Peyer's patch (tissue), 4 donors: ENCODE measurements at regions not wholly inside any gene's neighbourhood (a gene's known extent, or its start where the extent isn't known, plus 50 kb on each side); places are given as distances from the start of the nearest gene placed in this dataset.

Experiments used
- DNase-seq, 3 donors: peaks; one replicate each; pipeline ENCODE4 v3.0.0-alpha.2; 2017 to 2019
- H3K27ac ChIP-seq, 4 donors: fragments of 200-600 bp; sonication (generic); one replicate each; pipeline ENCODE4 v1.5.1; 2016 to 2019
- H3K27me3 ChIP-seq, 2 donors: fragments of 200-600 bp; sonication (generic); one replicate each; pipeline ENCODE4 v1.5.1; 2019
- H3K36me3 ChIP-seq, 3 donors: fragments of 200-600 bp; sonication (generic); one replicate each; pipeline ENCODE4 v1.5.1; 2016 to 2019
- H3K4me1 ChIP-seq, 4 donors: fragments of 200-600 bp; sonication (generic); one replicate each; pipeline ENCODE4 v1.5.1; 2016 to 2019
- H3K4me3 ChIP-seq, 4 donors: fragments of 200-600 bp; sonication (generic); 1 replicate in 3 of 4; 2 replicates in 1 of 4; pipeline ENCODE4 v1.5.1; 2016 to 2019; ENCODE audit warnings: mild to moderate bottlenecking in 1 of 4
- H3K9me3 ChIP-seq, 4 donors: fragments of 200-600 bp; sonication (generic); one replicate each; pipeline ENCODE4 v1.5.1; 2016 to 2019; ENCODE audit warnings: mild to moderate bottlenecking in 1 of 4
- POLR2A ChIP-seq, 2 donors: fragments of 450-650 bp; IDR thresholded peaks; one replicate each; pipeline ENCODE4 v1.5.1; 2017; ENCODE audit warnings: antibody characterized with exemption in 2 of 2, mild to moderate bottlenecking in 2 of 2, moderate library complexity in 2 of 2
- TF ChIP-seq, protein P1 (sequence below), 6 experiments: fragments of 450-650 bp in 4 of 6; fragments of 200-600 bp in 2 of 6; sonication (generic) in 1 of 6; IDR thresholded peaks; one replicate each; pipeline ENCODE4 v1.5.1; 2017 to 2019; ENCODE audit warnings: antibody characterized with exemption in 6 of 6, mild to moderate bottlenecking in 3 of 6, moderate library complexity in 1 of 6

DNA sequence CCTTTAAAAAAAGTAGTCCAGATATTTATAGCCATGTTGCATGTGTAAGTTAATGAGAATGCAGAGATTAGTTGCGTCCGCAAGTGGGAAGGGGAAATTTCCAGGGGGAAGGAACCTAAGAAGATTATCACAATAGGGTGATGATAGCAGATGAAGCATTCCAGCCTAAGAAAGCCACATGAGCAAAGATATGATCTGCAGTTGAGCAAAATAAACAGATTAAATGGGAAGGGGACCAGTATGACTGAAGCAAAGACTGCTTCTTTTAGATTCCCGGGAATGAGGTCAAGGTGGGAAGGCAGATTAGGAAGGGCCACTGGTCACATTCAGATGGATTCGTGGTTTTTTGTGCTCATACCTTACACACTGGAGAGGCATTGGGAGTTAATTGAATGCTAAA, 154.6 kb upstream of the CDH2 start:
- Histone ChIP-seq H3K36me3 (no peaks in the 10 kb centered on the region), H3K9me3 (no peaks in the 10 kb centered on the region), H3K4me1 (no peaks in the 10 kb centered on the region), H3K27ac (no peak overlapping the region), H3K4me3 (no peak overlapping the region), H3K27me3 (no peaks in the 10 kb centered on the region)
- no peak for DNase-seq
- TF ChIP-seq, protein P1, sequence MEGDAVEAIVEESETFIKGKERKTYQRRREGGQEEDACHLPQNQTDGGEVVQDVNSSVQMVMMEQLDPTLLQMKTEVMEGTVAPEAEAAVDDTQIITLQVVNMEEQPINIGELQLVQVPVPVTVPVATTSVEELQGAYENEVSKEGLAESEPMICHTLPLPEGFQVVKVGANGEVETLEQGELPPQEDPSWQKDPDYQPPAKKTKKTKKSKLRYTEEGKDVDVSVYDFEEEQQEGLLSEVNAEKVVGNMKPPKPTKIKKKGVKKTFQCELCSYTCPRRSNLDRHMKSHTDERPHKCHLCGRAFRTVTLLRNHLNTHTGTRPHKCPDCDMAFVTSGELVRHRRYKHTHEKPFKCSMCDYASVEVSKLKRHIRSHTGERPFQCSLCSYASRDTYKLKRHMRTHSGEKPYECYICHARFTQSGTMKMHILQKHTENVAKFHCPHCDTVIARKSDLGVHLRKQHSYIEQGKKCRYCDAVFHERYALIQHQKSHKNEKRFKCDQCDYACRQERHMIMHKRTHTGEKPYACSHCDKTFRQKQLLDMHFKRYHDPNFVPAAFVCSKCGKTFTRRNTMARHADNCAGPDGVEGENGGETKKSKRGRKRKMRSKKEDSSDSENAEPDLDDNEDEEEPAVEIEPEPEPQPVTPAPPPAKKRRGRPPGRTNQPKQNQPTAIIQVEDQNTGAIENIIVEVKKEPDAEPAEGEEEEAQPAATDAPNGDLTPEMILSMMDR (IDR thresholded peaks at IDR 0.05) = no peak
- no peak for TF ChIP-seq POLR2A (IDR thresholded peaks at IDR 0.05)

DNA sequence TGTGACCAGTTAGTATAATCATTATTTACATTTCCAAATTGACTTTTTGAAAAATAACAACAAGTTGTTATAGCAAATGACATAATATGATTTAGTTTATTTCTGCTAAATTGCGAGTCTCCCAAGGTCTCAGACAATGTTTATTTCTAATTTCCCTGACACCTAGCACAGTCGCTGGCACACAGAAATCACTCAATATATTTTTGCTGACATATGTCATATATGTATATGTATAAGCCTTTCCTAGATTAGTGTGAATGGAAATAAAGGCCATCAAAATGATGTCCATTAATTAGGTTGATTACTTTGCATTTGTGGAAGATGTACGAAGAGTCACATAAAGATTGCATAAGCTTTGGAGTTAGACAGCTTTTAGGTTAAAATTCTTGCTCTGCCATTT, 136.7 kb upstream of the CDH2 start:
- Histone ChIP-seq H3K9me3 (no peaks in the 10 kb centered on the region), H3K36me3 (no peaks in the 10 kb centered on the region), H3K4me3 (no peak overlapping the region), H3K27ac (no peak overlapping the region), H3K4me1 (no peaks in the 10 kb centered on the region), H3K27me3 (no peaks in the 10 kb centered on the region)
- TF ChIP-seq, protein P1 (IDR thresholded peaks at IDR 0.05) = no peak
- no peak for TF ChIP-seq POLR2A (IDR thresholded peaks at IDR 0.05)
- DNase-seq = no peak

DNA sequence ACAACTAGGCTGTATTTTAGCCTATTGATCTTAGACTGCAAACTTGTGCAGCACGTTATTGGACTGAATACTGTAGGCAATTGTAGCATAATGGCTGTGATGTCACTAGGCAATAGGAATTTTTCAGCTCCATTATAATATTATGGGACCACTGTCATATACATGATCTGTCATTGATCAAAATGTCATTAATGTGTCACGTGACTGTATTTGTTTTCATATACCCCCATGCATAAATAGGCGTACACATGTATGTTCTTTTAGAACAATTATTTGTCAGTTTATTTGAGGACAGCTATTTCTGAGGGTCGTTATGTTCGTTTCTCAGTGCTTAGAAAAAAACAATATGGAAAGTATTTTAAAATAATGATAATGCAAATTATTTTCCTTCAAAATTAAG, 111.9 kb upstream of the CDH2 start:
- TF ChIP-seq POLR2A (IDR thresholded peaks at IDR 0.05) = no peak
- TF ChIP-seq, protein P1 (IDR thresholded peaks at IDR 0.05) = no peak
- Histone ChIP-seq H3K27ac (no peak overlapping the region), H3K27me3 (no peaks in the 10 kb centered on the region), H3K4me1 (no peaks in the 10 kb centered on the region), H3K4me3 (no peak overlapping the region), H3K36me3 (no peaks in the 10 kb centered on the region), H3K9me3 (no peaks in the 10 kb centered on the region)
- no peak for DNase-seq

DNA sequence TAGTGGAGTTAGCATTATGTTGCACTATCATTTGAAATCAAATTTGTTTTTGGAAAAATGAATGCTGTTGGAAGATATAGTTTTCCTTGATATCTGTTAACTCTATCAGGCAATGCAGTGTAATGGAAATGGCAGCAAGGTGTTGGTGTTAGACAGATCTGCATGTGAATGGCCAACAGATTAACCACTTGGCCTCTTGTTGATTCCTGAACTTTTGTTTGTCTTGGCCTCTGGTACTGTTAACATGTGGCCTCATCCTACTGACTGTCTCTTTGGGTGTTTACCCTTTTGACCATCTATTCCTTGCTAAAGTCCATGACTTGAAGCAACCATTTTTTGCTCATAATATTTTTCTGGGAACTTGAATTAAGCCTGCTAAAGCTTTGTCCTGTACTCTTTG, 110.2 kb upstream of the CDH2 start:
- no peak for DNase-seq
- TF ChIP-seq POLR2A (IDR thresholded peaks at IDR 0.05) = no peak
- TF ChIP-seq, protein P1 (IDR thresholded peaks at IDR 0.05) = no peak
- Histone ChIP-seq H3K4me1 (no peaks in the 10 kb centered on the region), H3K9me3 (no peaks in the 10 kb centered on the region), H3K27ac (no peak overlapping the region), H3K4me3 (no peak overlapping the region), H3K36me3 (no peaks in the 10 kb centered on the region), H3K27me3 (no peaks in the 10 kb centered on the region)

DNA sequence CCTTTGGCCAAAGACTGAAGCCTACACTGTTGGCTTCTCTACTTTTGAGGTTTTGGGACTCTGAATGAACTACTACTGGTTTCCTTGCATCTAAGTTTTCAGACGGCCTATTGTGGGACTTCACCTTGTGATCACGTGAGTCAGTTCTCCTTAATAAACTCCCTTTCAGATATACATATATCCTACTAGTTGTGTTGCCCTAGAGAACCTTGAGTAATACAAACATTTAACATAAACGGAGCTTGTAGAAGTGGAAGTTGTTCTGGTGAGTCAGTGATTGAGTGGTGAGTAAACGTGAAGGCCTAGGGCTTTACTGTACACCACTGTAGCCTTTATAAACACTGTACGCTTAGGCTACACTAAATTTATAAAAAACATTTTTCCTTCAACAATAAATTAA, 107.2 kb upstream of the CDH2 start:
- DNase-seq = no peak
- H3K27me3 ChIP-seq = no peaks in the 10 kb centered on the region
- H3K4me1 ChIP-seq = no peaks in the 10 kb centered on the region
- H3K27ac ChIP-seq = no peak overlapping the region
- H3K36me3 ChIP-seq = no peaks in the 10 kb centered on the region
- TF ChIP-seq, protein P1 (IDR thresholded peaks at IDR 0.05) = no peak
- no peak for TF ChIP-seq POLR2A (IDR thresholded peaks at IDR 0.05)
- H3K9me3 ChIP-seq = no peaks in the 10 kb centered on the region
- no peak overlapping the region for H3K4me3 ChIP-seq

DNA sequence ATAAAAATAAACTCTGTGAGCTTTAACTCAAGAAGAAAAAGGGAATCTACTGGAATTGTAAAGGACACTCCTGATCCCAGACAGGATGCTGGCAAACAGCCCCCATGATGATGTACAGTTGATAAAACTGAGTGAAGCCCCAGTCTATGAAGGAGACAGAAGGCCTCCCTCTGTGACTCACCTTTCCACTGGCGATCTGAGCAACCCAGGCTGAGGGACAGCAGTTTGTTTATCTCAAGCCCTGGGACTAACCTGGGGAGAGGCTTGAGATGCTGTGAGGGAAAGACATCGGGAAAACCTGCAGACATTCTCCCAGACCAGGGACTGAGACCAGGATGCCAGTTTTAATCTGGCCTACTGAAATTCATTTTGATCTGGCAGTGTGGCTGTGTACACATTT, 104.5 kb upstream of the CDH2 start:
- Histone ChIP-seq H3K27ac (no peak overlapping the region), H3K4me1 (no peaks in the 10 kb centered on the region), H3K27me3 (no peaks in the 10 kb centered on the region), H3K36me3 (no peaks in the 10 kb centered on the region), H3K9me3 (no peaks in the 10 kb centered on the region), H3K4me3 (no peak overlapping the region)
- TF ChIP-seq POLR2A (IDR thresholded peaks at IDR 0.05) = no peak
- TF ChIP-seq, protein P1 (IDR thresholded peaks at IDR 0.05) = no peak
- no peak for DNase-seq
